H9 (cell line): ENCODE measurements at regions not wholly inside any gene's neighbourhood (a gene's known extent, or its start where the extent isn't known, plus 50 kb on each side); places are given as distances from the start of the nearest gene placed in this dataset.

Source experiments
- DNase-seq: peaks from one replicate; pipeline ENCODE4 v3.0.0-alpha.2; 2017
- H2AFZ ChIP-seq: one replicate; pipeline ENCODE4 v1.6.1; 2013; ENCODE audit warnings: mild to moderate bottlenecking, low read length, control low read depth, moderate library complexity
- H2AK5ac ChIP-seq: 2 replicates; pipeline ENCODE4 v1.6.1; 2013; ENCODE audit warnings: low read length, control low read depth, mixed read lengths; ENCODE audit not compliant: insufficient read length
- H2BK120ac ChIP-seq: one replicate; pipeline ENCODE4 v1.6.1; 2013; ENCODE audit warnings: low read depth, mild to moderate bottlenecking, low read length, control low read depth, inconsistent platforms; ENCODE audit not compliant: poor library complexity, severe bottlenecking
- H2BK12ac ChIP-seq: 2 replicates; pipeline ENCODE4 v1.6.1; 2013; ENCODE audit warnings: low read length, control low read depth, mixed read lengths, low read depth; ENCODE audit not compliant: insufficient read length
- H2BK15ac ChIP-seq: 2 replicates; pipeline ENCODE4 v1.6.1; 2013; ENCODE audit warnings: low read depth, low read length, control low read depth
- H2BK20ac ChIP-seq: one replicate; pipeline ENCODE4 v1.6.1; 2013; ENCODE audit warnings: low read depth, mild to moderate bottlenecking, low read length, control low read depth, inconsistent platforms; ENCODE audit not compliant: poor library complexity, severe bottlenecking
- H2BK5ac ChIP-seq: 2 replicates; pipeline ENCODE4 v1.6.1; 2013; ENCODE audit warnings: low read length, control low read depth, mixed read lengths; ENCODE audit not compliant: insufficient read length
- H3K14ac ChIP-seq: 2 replicates; pipeline ENCODE4 v1.6.1; 2013; ENCODE audit warnings: low read length, control low read depth; ENCODE audit not compliant: insufficient read depth
- H3K18ac ChIP-seq: 2 replicates; pipeline ENCODE4 v1.6.1; 2013; ENCODE audit warnings: low read depth, mild to moderate bottlenecking, mixed read lengths, low read length, control low read depth; ENCODE audit not compliant: insufficient read length
- H3K23ac ChIP-seq: 2 replicates; pipeline ENCODE4 v1.6.1; 2013; ENCODE audit warnings: low read length, control low read depth, mixed read lengths, low read depth; ENCODE audit not compliant: insufficient read length
- H3K23me2 ChIP-seq: 2 replicates; pipeline ENCODE4 v1.6.1; 2013; ENCODE audit warnings: low read depth, mild to moderate bottlenecking, mixed read lengths, low read length, control low read depth; ENCODE audit not compliant: insufficient read length, poor library complexity, severe bottlenecking
- H3K27ac ChIP-seq: 2 replicates; pipeline ENCODE4 v1.5.1; 2013; ENCODE audit warnings: low read length, control low read depth, mixed read lengths, low read depth; ENCODE audit not compliant: insufficient read length
- H3K27me3 ChIP-seq: 2 replicates; pipeline ENCODE4 v1.6.1; 2013; ENCODE audit warnings: low read length, control low read depth, inconsistent platforms; ENCODE audit not compliant: insufficient read depth
- H3K4ac ChIP-seq: 2 replicates; pipeline ENCODE4 v1.6.1; 2013; ENCODE audit warnings: low read depth, mild to moderate bottlenecking, control low read depth, inconsistent platforms, low read length, moderate library complexity
- H3K4me1 ChIP-seq: 2 replicates; pipeline ENCODE4 v1.6.1; 2013; ENCODE audit warnings: low read length, control low read depth, inconsistent platforms; ENCODE audit not compliant: insufficient read depth
- H3K4me2 ChIP-seq: 2 replicates; pipeline ENCODE4 v1.6.1; 2013; ENCODE audit warnings: low read length, control low read depth, mixed read lengths; ENCODE audit not compliant: insufficient read length, insufficient read depth
- H3K56ac ChIP-seq: 2 replicates; pipeline ENCODE4 v1.6.1; 2013; ENCODE audit warnings: low read depth, mild to moderate bottlenecking, mixed read lengths, low read length, control low read depth; ENCODE audit not compliant: insufficient read length
- H3K79me1 ChIP-seq: 2 replicates; pipeline ENCODE4 v1.6.1; 2013; ENCODE audit warnings: low read depth, mild to moderate bottlenecking, moderate library complexity, low read length, control low read depth, inconsistent platforms; ENCODE audit not compliant: insufficient read depth, poor library complexity, severe bottlenecking
- H3K79me2 ChIP-seq: 2 replicates; pipeline ENCODE4 v1.6.1; 2013; ENCODE audit warnings: low read length, control low read depth, inconsistent platforms; ENCODE audit not compliant: insufficient read depth
- H3K9ac ChIP-seq: 2 replicates; pipeline ENCODE4 v1.6.1; 2013; ENCODE audit warnings: low read length, control low read depth, mixed read lengths; ENCODE audit not compliant: insufficient read length; ENCODE audit errors: extremely low read depth
- H3K9me3 ChIP-seq: one replicate; pipeline ENCODE4 v1.6.1; 2013; ENCODE audit warnings: low read depth, low read length, inconsistent platforms; ENCODE audit not compliant: control insufficient read depth
- H3T11ph ChIP-seq: one replicate; pipeline ENCODE4 v1.6.1; 2013; ENCODE audit warnings: mild to moderate bottlenecking, low read length, control low read depth, inconsistent platforms
- H4K20me1 ChIP-seq: one replicate; pipeline ENCODE4 v1.6.1; 2013; ENCODE audit not compliant: control insufficient read depth, insufficient read length, insufficient read depth
- H4K5ac ChIP-seq: 2 replicates; pipeline ENCODE4 v1.6.1; 2013; ENCODE audit warnings: low read depth, mild to moderate bottlenecking, mixed read lengths, low read length, control low read depth; ENCODE audit not compliant: insufficient read length
- H4K8ac ChIP-seq: replicated peaks from 2 replicates; pipeline ENCODE4 v1.6.1; 2013; ENCODE audit warnings: low read length, control low read depth, mixed read lengths, low read depth; ENCODE audit not compliant: insufficient read length
- H4K91ac ChIP-seq: 2 replicates; pipeline ENCODE4 v1.6.1; 2013; ENCODE audit warnings: low read depth, mild to moderate bottlenecking, moderate library complexity, mixed read lengths, low read length, control low read depth; ENCODE audit not compliant: insufficient read length
- H3K27ac Mint-ChIP-seq, 3 experiments: 2 replicates in 2 of 3; 3 replicates in 1 of 3; pipeline ENCODE4 v1.8.0; 2020 to 2021; ENCODE audit warnings: mixed read lengths in 3 of 3, mild to moderate bottlenecking in 1 of 3, moderate library complexity in 1 of 3
- H3K27me3 Mint-ChIP-seq: 2 replicates; pipeline ENCODE4 v1.8.0; 2021; ENCODE audit warnings: low read depth, mild to moderate bottlenecking, moderate library complexity, mixed read lengths
- H3K36me3 Mint-ChIP-seq, 3 experiments: 2 replicates in 2 of 3; 3 replicates in 1 of 3; pipeline ENCODE4 v1.8.0; 2020 to 2021; ENCODE audit warnings: low read depth in 3 of 3, mixed read lengths in 3 of 3; ENCODE audit not compliant: insufficient read depth in 1 of 3
- H3K4me1 Mint-ChIP-seq, 2 experiments: 2 replicates each; pipeline ENCODE4 v1.8.0; 2020; ENCODE audit warnings: mixed read lengths in 2 of 2
- H3K4me3 Mint-ChIP-seq, 2 experiments: 2 replicates in 1 of 2; 3 replicates in 1 of 2; pipeline ENCODE4 v1.8.0; 2020 to 2021; ENCODE audit warnings: mild to moderate bottlenecking in 2 of 2, mixed read lengths in 2 of 2, moderate library complexity in 1 of 2
- H3K9me3 Mint-ChIP-seq, 2 experiments: 2 replicates in 1 of 2; 3 replicates in 1 of 2; pipeline ENCODE4 v1.8.0; 2020; ENCODE audit warnings: mild to moderate bottlenecking in 2 of 2, mixed read lengths in 2 of 2, moderate library complexity in 1 of 2
- CTCF ChIP-seq: fragments of 200-600 bp; sonication (generic); conservative IDR thresholded peaks from 3 replicates; pipeline ENCODE4 v1.8.0; 2021; ENCODE audit warnings: antibody characterized with exemption, mild to moderate bottlenecking
- WGBS: extraction: QIAGEN DNeasy Blood & Tissue Kit; methylation state at CpG from one replicate; pipeline ENCODE4 v1.1.7; 2013; ENCODE audit warnings: missing lambda C conversion rate, low lambda C conversion rate, mixed read lengths; ENCODE audit not compliant: insufficient read length; ENCODE audit errors: extremely low coverage; 5-methylcytosine and 5-hydroxymethylcytosine counted together

- WGBS: no CpG with 5 or more reads among the region's 2 CpGs
- Histone ChIP-seq H2AK5ac (no peak overlapping the region), H3K4ac (no peak overlapping the region), H3K79me2 (no peaks in the 10 kb centered on the region), H3K79me1 (no peaks in the 10 kb centered on the region), H3K23ac (no peak overlapping the region), H2BK5ac (no peak overlapping the region), H3K18ac (no peak overlapping the region), H2BK20ac (no peak overlapping the region), H3K27me3 (no peaks in the 10 kb centered on the region), H2BK12ac (no peak overlapping the region), H4K91ac (no peak overlapping the region), H3T11ph (no peak overlapping the region), H4K8ac (no peak overlapping the region), H3K56ac (no peak overlapping the region), H3K9ac (no peak overlapping the region), H3K4me1 (peaks cover 2% of the 10 kb centered on the region; the same call in 1 of the 2 replicates), H3K4me2 (no peak overlapping the region), H4K5ac (no peak overlapping the region), H4K20me1 (no peaks in the 10 kb centered on the region), H3K27ac (no peak overlapping the region), H3K23me2 (no peaks in the 10 kb centered on the region), H2BK15ac (no peak overlapping the region), H3K9me3 (no peaks in the 10 kb centered on the region), H3K14ac (no peak overlapping the region), H2BK120ac (no peak overlapping the region), H2AFZ (no peak overlapping the region)
- H3K4me3 Mint-ChIP-seq: no peak overlapping the region
- no peaks in the 10 kb centered on the region for H3K9me3 Mint-ChIP-seq
- H3K27me3 Mint-ChIP-seq: no peaks in the 10 kb centered on the region
- peaks cover 5 to 6% of the 10 kb centered on the region in 2 experiments for H3K4me1 Mint-ChIP-seq
- no peak for TF ChIP-seq CTCF
- no peak for DNase-seq
- H3K36me3 Mint-ChIP-seq: no peaks in the 10 kb centered on the region
- no peak overlapping the region for H3K27ac Mint-ChIP-seq
Measured at GRCh38 chr1:219439376-219439775, 173.5 kb downstream of the ZC3H11B start.
